Progenitor cell of endocrine pancreas (in vitro differentiated cells): ENCODE measurements at regions not wholly inside any gene's neighbourhood (a gene's known extent, or its start where the extent isn't known, plus 50 kb on each side); places are given as distances from the start of the nearest gene placed in this dataset.

Experiments
- DNase-seq: peaks from one replicate; pipeline ENCODE4 v3.0.0; 2021; ENCODE audit warnings: low spot score; ENCODE audit not compliant: unreplicated experiment
- H3K27ac Mint-ChIP-seq: 2 replicates; pipeline ENCODE4 v1.8.0; 2021; ENCODE audit warnings: mild to moderate bottlenecking, moderate library complexity, mixed read lengths
- H3K27me3 Mint-ChIP-seq: 2 replicates; pipeline ENCODE4 v1.8.0; 2021; ENCODE audit warnings: mixed read lengths
- H3K36me3 Mint-ChIP-seq: 2 replicates; pipeline ENCODE4 v1.8.0; 2022; ENCODE audit warnings: mixed read lengths; ENCODE audit not compliant: insufficient read depth
- H3K4me1 Mint-ChIP-seq: 2 replicates; pipeline ENCODE4 v1.8.0; 2021; ENCODE audit warnings: low read depth, mixed read lengths
- H3K4me3 Mint-ChIP-seq: 2 replicates; pipeline ENCODE4 v1.8.0; 2021; ENCODE audit warnings: low read depth, mild to moderate bottlenecking, moderate library complexity, mixed read lengths
- H3K9me3 Mint-ChIP-seq: 2 replicates; pipeline ENCODE4 v1.8.0; 2021; ENCODE audit warnings: low read depth, mixed read lengths
- CTCF ChIP-seq: fragments of 200-600 bp; sonication (generic); IDR thresholded peaks from one replicate; pipeline ENCODE4 v1.5.0; 2021; ENCODE audit warnings: antibody characterized with exemption, mild to moderate bottlenecking; ENCODE audit not compliant: unreplicated experiment

- Mint-ChIP-seq H3K27ac (no peak overlapping the region), H3K4me1 (peaks cover 21% of the 10 kb centered on the region), H3K4me3 (no peak overlapping the region), H3K9me3 (peaks cover 12% of the 10 kb centered on the region), H3K27me3 (peaks cover 24% of the 10 kb centered on the region), H3K36me3 (no peaks in the 10 kb centered on the region)
- no peak for TF ChIP-seq CTCF
- no peak for DNase-seq
Measured at GRCh38 chr2:6053743-6054142, 361.6 kb downstream of the SOX11 start.

- Mint-ChIP-seq H3K9me3 (peaks cover 10% of the 10 kb centered on the region), H3K36me3 (no peaks in the 10 kb centered on the region), H3K27ac (no peak overlapping the region), H3K27me3 (peaks cover 24% of the 10 kb centered on the region), H3K4me3 (peak overlapping the region; percentile 42), H3K4me1 (peaks cover 21% of the 10 kb centered on the region)
- DNase-seq, result no peak
- TF ChIP-seq CTCF, result no peak
Measured at GRCh38 chr2:6054161-6054671, 362.0 kb downstream of the SOX11 start.

GRCh38 chr2:6060992-6061663, 368.9 kb downstream of the SOX11 start:
- H3K27ac Mint-ChIP-seq, result no peak overlapping the region
- no peaks in the 10 kb centered on the region for H3K36me3 Mint-ChIP-seq
- H3K4me1 Mint-ChIP-seq, result peaks cover 14% of the 10 kb centered on the region
- H3K4me3 Mint-ChIP-seq, result no peak overlapping the region
- no peaks in the 10 kb centered on the region for H3K9me3 Mint-ChIP-seq
- peaks cover 2% of the 10 kb centered on the region for H3K27me3 Mint-ChIP-seq
- no peak for TF ChIP-seq CTCF
- no peak for DNase-seq

GRCh38 chr2:6064757-6065156, 372.6 kb downstream of the SOX11 start:
- H3K36me3 Mint-ChIP-seq, result no peaks in the 10 kb centered on the region
- no peak for TF ChIP-seq CTCF

GRCh38 chr2:6065703-6066102, 373.5 kb downstream of the SOX11 start:
- Mint-ChIP-seq H3K4me1 (peaks cover 20% of the 10 kb centered on the region), H3K36me3 (no peaks in the 10 kb centered on the region), H3K27ac (no peak overlapping the region)

More at GRCh38 chr2:6064757-6065156, 372.6 kb downstream of the SOX11 start:
- H3K9me3 Mint-ChIP-seq, result no peaks in the 10 kb centered on the region
- H3K27me3 Mint-ChIP-seq, result peaks cover 4% of the 10 kb centered on the region
- H3K4me1 Mint-ChIP-seq, result peaks cover 18% of the 10 kb centered on the region
- no peak overlapping the region for H3K27ac Mint-ChIP-seq
- DNase-seq, result no peak
- no peak overlapping the region for H3K4me3 Mint-ChIP-seq

More at GRCh38 chr2:6065703-6066102, 373.5 kb downstream of the SOX11 start:
- Mint-ChIP-seq H3K27me3 (peaks cover 4% of the 10 kb centered on the region), H3K9me3 (no peaks in the 10 kb centered on the region), H3K4me3 (no peak overlapping the region)
- no peak for DNase-seq
- no peak for TF ChIP-seq CTCF
